ENCODE measurements at regions not wholly inside any gene's neighbourhood (a gene's known extent, or its start where the extent isn't known, plus 50 kb on each side); places are given as distances from the start of the nearest gene placed in this dataset.

- WGBS, 2 donors = 77 to 78% methylated on average over 1 of the region's 1 CpG
- no peak overlapping the region for H3K4me3 ChIP-seq
- intact Hi-C loops (cut with DNase I) = no loop called here
- H3K27me3 ChIP-seq = no peaks in the 10 kb centered on the region
- no peaks in the 10 kb centered on the region for H3K4me1 ChIP-seq
- TF ChIP-seq CTCF (IDR thresholded peaks at IDR 0.05) (no peak), POLR2A (IDR thresholded peaks at IDR 0.05) (no peak), POLR2AphosphoS5 (IDR thresholded peaks at IDR 0.05) (no peak), EP300 (IDR thresholded peaks at IDR 0.05) (no peak)
- no peaks in the 10 kb centered on the region for H3K9me3 ChIP-seq
- H3K27ac ChIP-seq = no peak overlapping the region
- no peaks in the 10 kb centered on the region for H3K36me3 ChIP-seq
- no peak for DNase-seq
These were observed 1337.5 kb upstream of the CDH8 start for GRCh38 chr16:63373744-63374143.

GRCh38 chr16:63372815-63373214 is 1336.6 kb upstream of the CDH8 start:
- TF ChIP-seq CTCF (IDR thresholded peaks at IDR 0.05) (no peak), EP300 (IDR thresholded peaks at IDR 0.05) (no peak), POLR2AphosphoS5 (IDR thresholded peaks at IDR 0.05) (no peak), POLR2A (IDR thresholded peaks at IDR 0.05) (no peak)
- H3K4me1 ChIP-seq = no peaks in the 10 kb centered on the region
- H3K27ac ChIP-seq = no peak overlapping the region
- H3K36me3 ChIP-seq = no peaks in the 10 kb centered on the region
- H3K27me3 ChIP-seq = no peaks in the 10 kb centered on the region
- H3K9me3 ChIP-seq = no peaks in the 10 kb centered on the region
- no peak overlapping the region for H3K4me3 ChIP-seq
- no peak for DNase-seq
- intact Hi-C loops (cut with DNase I) = no loop called here

GRCh38 chr16:63372283-63372682 is 1336.0 kb upstream of the CDH8 start:
- 12 to 20% methylated on average over 3 of the region's 3 CpGs for WGBS, 2 donors
- no peaks in the 10 kb centered on the region for H3K27me3 ChIP-seq
- no peaks in the 10 kb centered on the region for H3K36me3 ChIP-seq
- intact Hi-C loops (cut with DNase I) = no loop called here
- H3K4me1 ChIP-seq = no peaks in the 10 kb centered on the region
- no peak overlapping the region for H3K4me3 ChIP-seq
- no peak overlapping the region for H3K27ac ChIP-seq
- H3K9me3 ChIP-seq = no peaks in the 10 kb centered on the region
- no peak for DNase-seq
- TF ChIP-seq CTCF (IDR thresholded peaks at IDR 0.05) (no peak), EP300 (IDR thresholded peaks at IDR 0.05) (no peak), POLR2AphosphoS5 (IDR thresholded peaks at IDR 0.05) (no peak), POLR2A (IDR thresholded peaks at IDR 0.05) (no peak)

- Histone ChIP-seq H3K9me3 (no peaks in the 10 kb centered on the region), H3K36me3 (no peaks in the 10 kb centered on the region), H3K4me3 (no peak overlapping the region), H3K27ac (no peak overlapping the region), H3K4me1 (no peaks in the 10 kb centered on the region), H3K27me3 (no peaks in the 10 kb centered on the region)
- DNase-seq = no peak
- no peak for TF ChIP-seq POLR2AphosphoS5 (IDR thresholded peaks at IDR 0.05)
- TF ChIP-seq EP300 (IDR thresholded peaks at IDR 0.05) = no peak
- no peak for TF ChIP-seq CTCF (IDR thresholded peaks at IDR 0.05)
- no peak for TF ChIP-seq POLR2A (IDR thresholded peaks at IDR 0.05)
- WGBS, 2 donors = 52 to 80% methylated on average over 4 of the region's 4 CpGs
- intact Hi-C loops (cut with DNase I) = no loop called here
These were observed 1329.5 kb upstream of the CDH8 start for GRCh38 chr16:63365649-63366304.

- H3K4me1 ChIP-seq = no peaks in the 10 kb centered on the region
- H3K27me3 ChIP-seq = no peaks in the 10 kb centered on the region
- no peaks in the 10 kb centered on the region for H3K9me3 ChIP-seq
- H3K36me3 ChIP-seq = no peaks in the 10 kb centered on the region
- intact Hi-C loops (cut with DNase I) = no loop called here
- H3K27ac ChIP-seq = no peak overlapping the region
- 17 to 64% methylated on average over 4 of the region's 4 CpGs for WGBS, 2 donors
- DNase-seq = no peak
- H3K4me3 ChIP-seq = no peak overlapping the region
- TF ChIP-seq CTCF (IDR thresholded peaks at IDR 0.05) (no peak), EP300 (IDR thresholded peaks at IDR 0.05) (no peak), POLR2AphosphoS5 (IDR thresholded peaks at IDR 0.05) (no peak), POLR2A (IDR thresholded peaks at IDR 0.05) (no peak)
These were observed 1327.5 kb upstream of the CDH8 start for GRCh38 chr16:63363738-63364137.
